ENCODE measurements at regions not wholly inside any gene's neighbourhood (a gene's known extent, or its start where the extent isn't known, plus 50 kb on each side); places are given as distances from the start of the nearest gene placed in this dataset.
"Not testable (repeated sequence)": the region's sequence is repeated elsewhere in the genome, so short reads cannot be mapped to it uniquely, and the experiment has no call there.

DNA sequence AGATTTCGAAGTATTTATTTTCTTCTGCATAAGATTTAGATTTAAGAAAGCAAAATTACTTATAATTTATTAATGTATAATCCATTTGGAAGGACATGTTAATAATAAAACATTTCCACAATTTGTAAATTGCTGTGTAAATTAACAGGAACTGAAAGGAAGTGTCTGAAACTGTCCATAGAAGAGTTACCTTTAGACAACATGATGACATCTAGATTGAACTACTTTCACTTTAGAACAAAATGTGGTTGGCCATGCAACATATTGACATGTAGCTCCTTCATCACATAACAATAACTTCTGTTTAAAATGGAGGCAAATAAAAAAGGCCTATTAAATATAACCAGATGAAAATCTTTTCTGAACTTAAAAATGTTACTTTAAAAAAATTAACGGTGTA, 1849.5 kb upstream of the ACO1 start:
- H2AFZ ChIP-seq (ENCODE audit: low read depth, low read length), result no peak overlapping the region
- no peak overlapping the region for H3K27ac ChIP-seq (ENCODE audit: low read length)
- no peaks in the 10 kb centered on the region for H4K20me1 ChIP-seq (ENCODE audit: insufficient read depth, low read length)
- no peak overlapping the region for H3K4me2 ChIP-seq (ENCODE audit: low read length)
- no peaks in the 10 kb centered on the region for H3K79me2 ChIP-seq (ENCODE audit: low read length)
- no peaks in the 10 kb centered on the region for H3K4me1 ChIP-seq (ENCODE audit: low read length)
- TF ChIP-seq EZH2phosphoT487 (IDR thresholded peaks at IDR 0.05; ENCODE audit: low read depth), result no peak
- TF ChIP-seq, protein P1, sequence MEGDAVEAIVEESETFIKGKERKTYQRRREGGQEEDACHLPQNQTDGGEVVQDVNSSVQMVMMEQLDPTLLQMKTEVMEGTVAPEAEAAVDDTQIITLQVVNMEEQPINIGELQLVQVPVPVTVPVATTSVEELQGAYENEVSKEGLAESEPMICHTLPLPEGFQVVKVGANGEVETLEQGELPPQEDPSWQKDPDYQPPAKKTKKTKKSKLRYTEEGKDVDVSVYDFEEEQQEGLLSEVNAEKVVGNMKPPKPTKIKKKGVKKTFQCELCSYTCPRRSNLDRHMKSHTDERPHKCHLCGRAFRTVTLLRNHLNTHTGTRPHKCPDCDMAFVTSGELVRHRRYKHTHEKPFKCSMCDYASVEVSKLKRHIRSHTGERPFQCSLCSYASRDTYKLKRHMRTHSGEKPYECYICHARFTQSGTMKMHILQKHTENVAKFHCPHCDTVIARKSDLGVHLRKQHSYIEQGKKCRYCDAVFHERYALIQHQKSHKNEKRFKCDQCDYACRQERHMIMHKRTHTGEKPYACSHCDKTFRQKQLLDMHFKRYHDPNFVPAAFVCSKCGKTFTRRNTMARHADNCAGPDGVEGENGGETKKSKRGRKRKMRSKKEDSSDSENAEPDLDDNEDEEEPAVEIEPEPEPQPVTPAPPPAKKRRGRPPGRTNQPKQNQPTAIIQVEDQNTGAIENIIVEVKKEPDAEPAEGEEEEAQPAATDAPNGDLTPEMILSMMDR (IDR thresholded peaks at IDR 0.05; ENCODE audit: low read depth, low read length), result no peak
- no peaks in the 10 kb centered on the region for H3K36me3 ChIP-seq (replicated peaks; ENCODE audit: low read depth, low read length)
- H3K4me3 ChIP-seq (ENCODE audit: low read length), result no peak overlapping the region
- H3K9ac ChIP-seq (ENCODE audit: low read length), result no peak overlapping the region
- no peaks in the 10 kb centered on the region for H3K9me3 ChIP-seq (ENCODE audit: insufficient read depth, low read length)
- no peaks in the 10 kb centered on the region for H3K27me3 ChIP-seq (ENCODE audit: low read depth, low read length)

DNA sequence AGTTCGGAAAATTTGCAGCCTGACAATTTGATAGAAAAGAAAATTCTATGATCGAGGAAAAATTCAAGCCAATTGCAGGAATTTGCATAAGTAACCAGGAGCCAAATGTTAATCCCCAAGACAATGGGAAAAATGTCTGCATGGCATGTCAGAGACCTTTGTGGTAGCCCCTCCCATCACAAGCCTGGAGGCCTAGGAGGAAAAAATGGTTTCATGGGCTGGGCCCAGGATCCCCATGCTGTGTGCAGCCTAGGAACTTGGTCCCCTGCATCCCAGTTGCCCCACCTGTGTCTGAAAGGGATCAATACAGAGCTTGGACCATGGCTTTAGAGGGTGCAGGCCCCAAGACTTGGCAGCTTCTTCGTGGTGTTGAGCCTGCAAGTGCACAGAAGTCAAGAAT, 1847.9 kb upstream of the ACO1 start:
- Histone ChIP-seq H3K79me2 (ENCODE audit: low read length) (no peaks in the 10 kb centered on the region), H3K36me3 (replicated peaks; ENCODE audit: low read depth, low read length) (no peaks in the 10 kb centered on the region), H3K27ac (ENCODE audit: low read length) (no peak overlapping the region), H3K9ac (ENCODE audit: low read length) (no peak overlapping the region), H3K4me2 (ENCODE audit: low read length) (no peak overlapping the region), H2AFZ (ENCODE audit: low read depth, low read length) (no peak overlapping the region), H3K27me3 (ENCODE audit: low read depth, low read length) (no peaks in the 10 kb centered on the region), H3K9me3 (ENCODE audit: insufficient read depth, low read length) (no peaks in the 10 kb centered on the region), H3K4me1 (ENCODE audit: low read length) (no peaks in the 10 kb centered on the region), H4K20me1 (ENCODE audit: insufficient read depth, low read length) (no peaks in the 10 kb centered on the region), H3K4me3 (ENCODE audit: low read length) (no peak overlapping the region)
- TF ChIP-seq EZH2phosphoT487 (IDR thresholded peaks at IDR 0.05; ENCODE audit: low read depth), result no peak
- TF ChIP-seq, protein P1 (IDR thresholded peaks at IDR 0.05; ENCODE audit: low read depth, low read length), result no peak

DNA sequence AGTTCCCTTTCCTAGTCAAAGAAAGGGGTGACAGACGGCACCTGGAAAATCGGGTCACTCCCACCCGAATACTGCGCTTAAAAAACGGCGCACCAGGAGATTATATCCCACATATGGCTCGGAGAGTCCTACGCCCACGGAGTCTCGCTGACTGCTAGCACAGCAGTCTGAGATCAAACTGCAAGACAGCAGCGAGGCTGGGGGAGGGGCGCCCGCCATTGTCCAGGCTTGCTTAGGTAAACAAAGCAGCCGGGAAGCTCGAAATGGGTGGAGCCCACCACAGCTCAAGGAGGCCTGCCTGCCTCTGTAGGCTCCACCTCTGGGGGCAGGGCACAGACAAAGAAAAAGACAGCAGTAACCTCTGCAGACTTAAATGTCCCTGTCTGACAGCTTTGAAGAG, 1844.7 kb upstream of the ACO1 start:
- not testable (repeated sequence) for H3K27ac ChIP-seq (ENCODE audit: low read length); H3K36me3 ChIP-seq (replicated peaks; ENCODE audit: low read depth, low read length); H3K9ac ChIP-seq (ENCODE audit: low read length); H3K4me2 ChIP-seq (ENCODE audit: low read length); H3K27me3 ChIP-seq (ENCODE audit: low read depth, low read length); H3K4me3 ChIP-seq (ENCODE audit: low read length); H3K79me2 ChIP-seq (ENCODE audit: low read length); H4K20me1 ChIP-seq (ENCODE audit: insufficient read depth, low read length); H3K4me1 ChIP-seq (ENCODE audit: low read length); H3K9me3 ChIP-seq (ENCODE audit: insufficient read depth, low read length); H2AFZ ChIP-seq (ENCODE audit: low read depth, low read length)

DNA sequence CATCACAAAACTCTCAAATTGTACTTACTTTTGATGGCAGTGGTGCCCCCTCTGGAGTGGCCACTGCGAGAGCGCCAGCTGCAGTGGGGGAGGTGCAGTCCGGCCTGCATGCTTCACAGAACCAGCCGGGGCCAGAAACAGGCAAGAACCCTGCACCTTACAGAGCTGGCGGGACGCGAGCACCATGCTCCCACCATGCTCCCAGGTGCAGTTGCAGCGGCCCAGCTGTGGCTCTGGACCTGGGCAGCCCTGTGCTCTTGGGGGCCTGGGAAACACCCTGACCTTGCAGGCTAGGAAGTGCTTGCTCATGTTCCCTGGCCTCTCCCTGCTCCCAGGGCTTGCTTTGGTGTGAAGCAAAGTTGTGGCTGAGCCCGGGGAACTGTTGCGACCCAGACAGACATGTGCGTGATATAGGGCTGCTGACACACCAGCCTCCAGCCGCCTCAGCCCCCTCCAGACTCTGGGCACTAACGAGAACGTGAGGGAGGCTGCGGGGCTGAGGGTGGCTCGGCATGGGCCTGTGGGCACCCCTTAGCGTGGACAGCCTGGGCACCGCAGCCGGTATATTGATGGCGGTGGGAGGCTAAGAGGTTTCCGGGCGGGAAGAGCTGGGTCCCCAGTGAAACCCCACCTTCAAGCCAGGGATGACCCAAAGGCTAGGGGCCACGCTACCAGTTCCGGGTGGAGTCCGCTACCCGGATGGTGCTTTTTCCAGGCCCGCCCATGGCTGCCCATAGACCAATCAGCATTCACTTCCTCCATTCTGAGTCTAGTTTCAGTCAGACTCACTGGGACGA, 1809.9 kb upstream of the ACO1 start:
- TF ChIP-seq, protein P1 (IDR thresholded peaks at IDR 0.05; ENCODE audit: low read depth, low read length), result no peak
- no peak for TF ChIP-seq EZH2phosphoT487 (IDR thresholded peaks at IDR 0.05; ENCODE audit: low read depth)
- no peak overlapping the region for H3K9ac ChIP-seq (ENCODE audit: low read length)
- no peak overlapping the region for H3K4me3 ChIP-seq (ENCODE audit: low read length)

More for the DNA sequence above, 1809.9 kb upstream of the ACO1 start:
- H3K9me3 ChIP-seq (ENCODE audit: insufficient read depth, low read length), result no peaks in the 10 kb centered on the region
- no peak overlapping the region for H2AFZ ChIP-seq (ENCODE audit: low read depth, low read length)
- H3K36me3 ChIP-seq (replicated peaks; ENCODE audit: low read depth, low read length), result no peaks in the 10 kb centered on the region
- H3K27ac ChIP-seq (ENCODE audit: low read length), result no peak overlapping the region
- H4K20me1 ChIP-seq (ENCODE audit: insufficient read depth, low read length), result no peaks in the 10 kb centered on the region
- H3K4me2 ChIP-seq (ENCODE audit: low read length), result no peak overlapping the region
- H3K27me3 ChIP-seq (ENCODE audit: low read depth, low read length), result no peaks in the 10 kb centered on the region
- H3K79me2 ChIP-seq (ENCODE audit: low read length), result no peaks in the 10 kb centered on the region
- H3K4me1 ChIP-seq (ENCODE audit: low read length), result no peaks in the 10 kb centered on the region
